Cardiac fibroblast (primary cell): ENCODE measurements at regions not wholly inside any gene's neighbourhood (a gene's known extent, or its start where the extent isn't known, plus 50 kb on each side); places are given as distances from the start of the nearest gene placed in this dataset.

Source experiments
- DNase-seq, 2 donors: peaks; one replicate each; pipeline versions ENCODE4 v3.0.0 to v3.0.0-alpha.2; 2010; ENCODE audit warnings: low read depth in 2 of 2
- H3K4me3 ChIP-seq, 2 donors: replicated peaks in 1 of 2; 1 replicate in 1 of 2; 2 replicates in 1 of 2; pipeline ENCODE4 v1.5.1; 2011; ENCODE audit warnings: low read depth in 2 of 2, low read length in 2 of 2, mild to moderate bottlenecking in 2 of 2, moderate library complexity in 1 of 2
- CTCF ChIP-seq: IDR thresholded peaks from one replicate; pipeline ENCODE4 v1.5.1; 2011; ENCODE audit warnings: low read depth, mild to moderate bottlenecking, low read length, inconsistent platforms

GRCh38 chr18:45201029-45201428 is 414.2 kb upstream of the SLC14A2 start:
- DNase-seq: no peak
- TF ChIP-seq CTCF: no peak
- no peak overlapping the region for H3K4me3 ChIP-seq

GRCh38 chr18:45201489-45201888 is 413.8 kb upstream of the SLC14A2 start:
- DNase-seq: no peak
- H3K4me3 ChIP-seq: no peak overlapping the region
- TF ChIP-seq CTCF: no peak

- H3K4me3 ChIP-seq: no peak overlapping the region
- no peak for TF ChIP-seq CTCF
- DNase-seq: no peak
These were observed 413.2 kb upstream of the SLC14A2 start for GRCh38 chr18:45202061-45202460.

GRCh38 chr18:45203677-45204076 is 411.6 kb upstream of the SLC14A2 start:
- DNase-seq: no peak

GRCh38 chr18:45207328-45207727 is 407.9 kb upstream of the SLC14A2 start:
- TF ChIP-seq CTCF: no peak

More at GRCh38 chr18:45203677-45204076, 411.6 kb upstream of the SLC14A2 start:
- TF ChIP-seq CTCF: no peak
- no peak overlapping the region for H3K4me3 ChIP-seq

GRCh38 chr18:45208164-45208563 is 407.1 kb upstream of the SLC14A2 start:
- H3K4me3 ChIP-seq: no peak overlapping the region
- no peak for TF ChIP-seq CTCF
- DNase-seq: no peak

More at GRCh38 chr18:45207328-45207727, 407.9 kb upstream of the SLC14A2 start:
- no peak for DNase-seq
- H3K4me3 ChIP-seq: no peak overlapping the region
